Lower leg skin (tissue), 4 donors: ENCODE measurements at regions not wholly inside any gene's neighbourhood (a gene's known extent, or its start where the extent isn't known, plus 50 kb on each side); places are given as distances from the start of the nearest gene placed in this dataset.

Source experiments
- DNase-seq, 2 donors: peaks; one replicate each; pipeline ENCODE4 v3.0.0-alpha.2; 2019; ENCODE audit warnings: low spot score in 2 of 2
- H3K4me3 ChIP-seq: fragments of 200-600 bp; sonication (generic); 2 replicates; pipeline ENCODE4 v1.5.1; 2017; ENCODE audit warnings: mild to moderate bottlenecking, low read depth; ENCODE audit not compliant: poor library complexity, severe bottlenecking
- CTCF ChIP-seq, 3 donors: fragments of 450-650 bp; IDR thresholded peaks; one replicate each; pipeline ENCODE4 v1.5.1; 2016; ENCODE audit warnings: antibody characterized with exemption in 3 of 3, mild to moderate bottlenecking in 3 of 3, moderate library complexity in 2 of 3
- POLR2A ChIP-seq, 2 donors: fragments of 450-650 bp; IDR thresholded peaks; one replicate each; pipeline ENCODE4 v1.6.1; 2016 to 2017; ENCODE audit warnings: antibody characterized with exemption in 2 of 2, mild to moderate bottlenecking in 1 of 2, moderate library complexity in 1 of 2
- WGBS, 2 donors: methylation state at CpG; one replicate each; pipeline ENCODE4 v1.1.5; 2018; 5-methylcytosine and 5-hydroxymethylcytosine counted together
- intact Hi-C: fragments of 100-400 bp; cut with DNase I; formaldehyde crosslinking; loops from one replicate; pipeline ENCODE4 v1.15.0; 2023; ENCODE audit warnings: low total_unique reads

- WGBS, 2 donors = 53 to 72% methylated on average over 2 of the region's 2 CpGs
- TF ChIP-seq POLR2A (IDR thresholded peaks at IDR 0.05) (no peak), CTCF (IDR thresholded peaks at IDR 0.05) (no peak)
- no peak for DNase-seq
- intact Hi-C loops = no loop called here
- H3K4me3 ChIP-seq = no peak overlapping the region
Measured at GRCh38 chr10:64519427-64519826, 998.2 kb downstream of the REEP3 start.

GRCh38 chr10:64519831-64520230 lies 998.6 kb downstream of the REEP3 start:
- TF ChIP-seq POLR2A (IDR thresholded peaks at IDR 0.05) (no peak), CTCF (IDR thresholded peaks at IDR 0.05) (no peak)
- intact Hi-C loops = no loop called here
- no peak overlapping the region for H3K4me3 ChIP-seq
- no peak for DNase-seq
- 86 to 90% methylated on average over 1 of the region's 1 CpG for WGBS, 2 donors

- WGBS, 2 donors = 65 to 67% methylated on average over 4 of the region's 4 CpGs
- TF ChIP-seq CTCF (IDR thresholded peaks at IDR 0.05) (no peak), POLR2A (IDR thresholded peaks at IDR 0.05) (no peak)
- DNase-seq = no peak
- no peak overlapping the region for H3K4me3 ChIP-seq
- intact Hi-C loops = no loop called here
Measured at GRCh38 chr10:64523065-64523759, 1002.0 kb downstream of the REEP3 start.

DNA sequence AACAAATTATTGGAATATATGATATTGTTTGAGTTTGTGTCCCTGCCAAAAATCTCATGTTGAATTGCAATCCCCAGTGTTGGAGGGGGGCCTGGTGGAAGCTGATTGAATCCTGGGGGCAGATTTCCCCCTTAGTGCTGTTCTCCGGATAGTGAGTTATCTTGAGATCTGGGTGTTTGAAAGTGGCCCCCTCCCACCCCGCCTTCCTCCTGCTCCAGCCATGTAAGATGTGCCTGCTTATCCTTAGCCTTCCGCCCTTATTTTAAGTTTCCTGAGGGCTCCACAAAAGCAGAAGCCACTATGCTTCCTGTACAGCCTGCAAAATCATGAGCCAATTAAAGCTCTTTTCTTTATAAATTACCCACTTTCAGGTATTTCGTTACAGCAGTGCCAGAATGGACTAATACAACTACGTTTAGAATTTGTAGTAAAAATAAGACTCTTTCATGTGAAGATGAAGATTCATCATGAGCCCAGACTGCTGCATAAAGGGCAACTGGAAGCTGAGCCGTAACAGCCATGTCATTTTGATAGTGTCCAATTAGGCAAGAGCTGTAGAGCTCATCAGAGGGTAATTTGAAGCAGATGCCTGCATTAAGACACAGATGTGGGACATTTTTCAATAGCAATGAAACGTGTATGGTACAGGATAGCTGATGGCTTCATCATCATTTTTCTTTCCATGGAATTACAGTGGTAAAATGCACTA lies 1007.2 kb downstream of the REEP3 start:
- WGBS, 2 donors = 49 to 53% methylated on average over 7 of the region's 7 CpGs

GRCh38 chr10:64529003-64529350 lies 1007.8 kb downstream of the REEP3 start:
- intact Hi-C loops = no loop called here
- 33 to 42% methylated on average over 1 of the region's 1 CpG for WGBS, 2 donors
- H3K4me3 ChIP-seq = no peak overlapping the region
- TF ChIP-seq CTCF (IDR thresholded peaks at IDR 0.05) (no peak), POLR2A (IDR thresholded peaks at IDR 0.05) (no peak)
- no peak for DNase-seq

More for the DNA sequence above, 1007.2 kb downstream of the REEP3 start:
- intact Hi-C loops = no loop called here
- no peak overlapping the region for H3K4me3 ChIP-seq
- no peak for DNase-seq
- TF ChIP-seq CTCF (IDR thresholded peaks at IDR 0.05) (no peak), POLR2A (IDR thresholded peaks at IDR 0.05) (no peak)
